ENCODE measurements at regions not wholly inside any gene's neighbourhood (a gene's known extent, or its start where the extent isn't known, plus 50 kb on each side); places are given as distances from the start of the nearest gene placed in this dataset.
"Not testable (repeated sequence)": the region's sequence is repeated elsewhere in the genome, so short reads cannot be mapped to it uniquely, and the experiment has no call there.

GRCh38 chr1:172799804-172800203, 140.9 kb downstream of the FASLG start:
- not testable (repeated sequence) for DNase-seq (ENCODE audit: low read depth)

DNA sequence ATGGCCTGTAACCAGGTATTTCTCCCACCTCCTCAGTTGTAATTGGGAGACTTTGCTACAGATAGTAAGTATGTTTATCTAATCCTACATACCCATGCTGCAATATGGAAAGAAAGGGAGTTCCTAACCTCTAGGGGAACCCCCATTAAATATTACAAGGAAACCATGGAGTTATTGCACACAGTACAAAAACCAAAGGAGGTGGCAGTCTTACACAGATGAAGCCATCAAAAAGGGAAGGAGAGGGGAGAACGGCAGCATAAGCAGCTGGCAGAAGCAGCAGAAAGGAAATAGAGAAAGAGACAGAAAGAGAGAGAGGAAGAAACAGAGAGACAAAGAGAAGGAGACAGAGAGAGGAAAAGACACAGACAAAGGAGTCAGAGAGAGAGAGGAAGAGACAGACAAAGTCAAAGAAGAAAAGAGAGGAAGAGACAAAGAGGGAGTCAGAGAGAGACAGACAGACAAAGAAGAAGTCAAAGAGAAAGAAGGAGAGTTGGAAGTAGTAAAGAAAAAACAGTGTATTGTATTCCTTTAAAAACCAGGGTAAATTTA, 142.9 kb downstream of the FASLG start:
- DNase-seq (ENCODE audit: low read depth): no peak

DNA sequence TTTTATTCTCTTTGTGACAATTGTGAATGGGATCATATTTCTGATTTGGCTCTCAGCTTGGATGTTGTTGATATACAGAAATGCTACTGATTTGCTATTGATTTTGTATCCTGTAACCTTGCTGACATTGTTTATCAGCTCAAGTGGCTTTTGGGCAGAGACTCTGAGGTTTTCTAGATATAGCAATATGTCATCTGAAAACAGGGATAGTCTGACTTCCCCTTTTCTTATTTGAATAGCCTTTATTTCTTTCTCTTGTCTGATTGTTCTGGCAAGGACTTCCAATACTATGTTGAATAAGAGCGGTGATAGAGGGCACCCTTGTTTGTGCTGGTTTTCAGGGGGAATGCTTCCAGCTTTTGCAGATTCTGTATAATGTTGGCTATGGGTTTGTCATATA, 150.8 kb downstream of the FASLG start:
- DNase-seq (ENCODE audit: low read depth): no peak

- DNase-seq (ENCODE audit: low read depth): no peak
These were observed 151.7 kb downstream of the FASLG start for GRCh38 chr1:172810480-172811175.

DNA sequence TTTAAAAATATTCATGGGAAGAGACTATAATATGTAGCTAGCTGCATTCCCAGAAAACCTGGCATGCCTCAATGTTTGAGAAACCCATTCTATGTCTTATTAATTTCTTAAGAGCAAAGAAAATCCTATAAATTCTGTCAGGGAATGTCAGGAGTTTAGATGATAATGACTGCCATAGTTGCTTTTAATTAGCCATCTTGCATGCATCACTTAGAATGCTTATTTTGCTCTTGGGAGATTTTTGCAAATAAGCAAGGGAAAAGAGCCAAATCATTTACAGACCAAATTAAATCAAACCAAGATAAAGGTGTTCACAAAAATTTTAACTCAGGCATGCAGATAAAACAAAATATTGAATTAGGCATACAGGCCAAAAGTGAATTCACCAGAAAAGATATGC, 152.8 kb downstream of the FASLG start:
- no peak for DNase-seq (ENCODE audit: low read depth)

DNA sequence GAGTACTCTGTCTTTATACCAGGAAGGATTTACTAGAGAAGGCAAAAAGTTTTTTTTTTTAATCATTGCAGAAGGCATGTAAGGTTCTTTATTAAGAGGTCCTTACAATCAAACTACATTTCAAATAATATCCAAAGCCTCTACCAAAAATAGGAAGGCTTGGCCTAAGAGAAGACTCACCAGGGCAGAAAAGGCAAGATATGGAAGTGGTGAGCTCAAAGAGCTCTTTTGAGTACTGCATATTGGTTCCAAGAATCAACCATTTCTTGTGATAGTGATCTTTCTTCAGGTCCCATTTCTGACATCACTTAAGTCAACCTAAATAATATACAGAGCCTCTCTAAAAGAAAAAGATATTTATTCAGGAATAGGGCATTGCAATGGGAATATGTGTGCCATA, 153.2 kb downstream of the FASLG start:
- DNase-seq (ENCODE audit: low read depth): no peak

DNA sequence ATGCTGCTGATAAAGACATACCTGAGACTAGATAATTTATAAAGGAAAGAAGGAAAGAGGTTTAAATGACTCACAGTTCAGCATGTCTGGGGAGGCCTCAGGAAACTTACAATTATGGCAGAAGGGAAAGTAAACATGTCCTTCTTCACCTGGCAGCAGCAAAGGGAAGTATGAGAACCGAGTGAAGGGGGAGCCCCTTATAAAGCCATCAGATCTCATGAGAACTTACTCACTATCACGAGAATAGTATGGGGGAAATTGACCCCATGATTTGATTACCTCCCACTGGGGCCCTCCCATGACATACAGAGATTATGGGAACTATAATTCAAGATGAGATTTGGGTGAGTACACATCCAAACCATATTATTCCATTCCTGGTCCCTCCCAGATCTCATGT, 154.4 kb downstream of the FASLG start:
- DNase-seq (ENCODE audit: low read depth): no peak

DNA sequence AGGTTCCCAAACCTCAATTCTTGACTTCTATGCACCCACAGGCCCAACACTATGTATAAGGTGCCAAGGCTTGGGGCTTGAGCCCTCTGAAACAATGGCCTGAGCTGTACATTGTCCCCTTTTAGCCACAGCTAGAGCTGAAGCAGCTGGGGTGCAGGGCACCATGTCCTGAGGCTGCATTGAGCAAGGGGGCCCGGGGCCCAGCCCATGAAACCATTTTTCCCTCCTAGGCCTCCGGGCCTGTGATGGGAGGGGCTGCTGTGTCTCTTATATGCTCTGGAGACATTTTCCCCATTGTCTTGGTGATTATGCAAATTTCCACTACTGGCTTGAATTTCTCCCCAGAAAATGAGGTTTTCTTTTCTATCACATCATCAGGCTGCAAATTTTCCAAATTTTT, 155.5 kb downstream of the FASLG start:
- DNase-seq (ENCODE audit: low read depth): no peak

DNA sequence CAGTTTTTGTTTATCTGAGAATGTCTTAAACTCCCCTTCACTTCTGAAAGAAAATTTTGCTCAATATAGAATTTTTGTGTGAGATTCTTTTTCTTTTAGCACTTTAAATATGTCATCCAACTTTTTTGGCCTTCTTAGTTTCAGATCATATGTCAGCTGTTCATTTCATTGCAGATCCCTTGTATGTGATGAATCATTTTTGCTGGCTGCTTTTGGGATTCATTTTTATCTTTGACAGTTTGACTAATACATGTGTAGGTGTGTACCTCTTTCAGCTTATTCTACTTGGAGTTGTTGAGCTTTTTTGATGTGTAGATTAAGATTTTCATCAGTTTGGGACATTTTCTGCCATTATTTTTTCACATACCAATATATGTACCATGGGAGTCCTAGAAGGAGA, 156.8 kb downstream of the FASLG start:
- peak; percentile 44 for DNase-seq (ENCODE audit: low read depth)

GRCh38 chr1:172818841-172819527, 160.1 kb downstream of the FASLG start:
- DNase-seq (ENCODE audit: low read depth): no peak

DNA sequence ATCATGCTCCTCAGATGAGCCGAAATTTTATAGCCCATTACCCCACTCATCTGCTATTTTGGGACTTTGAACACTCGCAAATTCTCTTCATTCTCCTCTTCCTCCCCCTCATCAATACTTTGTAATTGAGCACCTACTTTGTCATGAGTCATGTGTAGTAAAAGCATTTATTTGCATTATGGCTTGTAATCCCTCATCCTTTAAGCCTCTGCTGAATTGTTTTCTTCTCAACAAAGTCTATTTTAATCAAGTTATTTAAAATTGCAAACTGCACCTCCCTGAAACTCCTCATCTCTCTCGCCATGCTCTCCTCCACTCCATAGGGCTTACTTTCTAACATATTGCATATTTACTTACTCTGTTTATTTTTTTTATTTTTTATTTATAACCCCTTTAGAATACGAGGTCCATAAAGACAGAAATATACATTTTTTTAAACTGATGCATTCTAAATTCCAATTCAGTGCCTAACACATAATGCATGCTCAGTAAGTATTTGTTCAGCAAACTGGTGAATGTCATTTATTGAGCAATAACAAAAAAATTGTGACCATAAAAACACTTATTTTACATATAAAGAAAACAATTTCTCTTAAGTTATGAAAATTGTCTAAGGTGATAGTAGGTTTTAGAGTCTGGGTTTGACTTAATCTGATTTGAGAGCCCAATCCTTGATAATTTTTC, 161.7 kb downstream of the FASLG start:
- no peak for DNase-seq (ENCODE audit: low read depth)

- DNase-seq (ENCODE audit: low read depth): peak; percentile 91
These were observed 162.8 kb downstream of the FASLG start for GRCh38 chr1:172821609-172822274.

- DNase-seq (ENCODE audit: low read depth): no peak
These were observed 164.0 kb downstream of the FASLG start for GRCh38 chr1:172822886-172823285.

DNA sequence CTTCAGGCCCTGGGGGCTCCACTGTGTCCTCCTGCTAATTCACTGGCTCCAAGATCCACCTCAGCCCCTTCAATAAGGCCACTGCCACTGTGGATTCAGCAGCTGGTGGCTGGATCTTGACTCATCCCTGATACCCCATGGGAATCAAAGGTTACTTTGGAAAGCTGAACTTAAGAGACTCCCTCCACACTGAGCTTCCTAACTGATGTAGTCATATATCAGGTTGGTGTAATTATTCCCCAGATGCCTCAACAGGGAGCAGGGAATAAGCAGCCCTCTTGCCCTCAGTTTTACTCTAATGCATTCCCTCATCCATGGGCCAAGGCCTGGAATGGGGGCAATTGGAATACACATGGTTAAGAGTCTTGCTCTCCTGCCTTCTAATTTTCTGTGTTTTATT, 164.6 kb downstream of the FASLG start:
- peak; percentile 91 for DNase-seq (ENCODE audit: low read depth)

DNA sequence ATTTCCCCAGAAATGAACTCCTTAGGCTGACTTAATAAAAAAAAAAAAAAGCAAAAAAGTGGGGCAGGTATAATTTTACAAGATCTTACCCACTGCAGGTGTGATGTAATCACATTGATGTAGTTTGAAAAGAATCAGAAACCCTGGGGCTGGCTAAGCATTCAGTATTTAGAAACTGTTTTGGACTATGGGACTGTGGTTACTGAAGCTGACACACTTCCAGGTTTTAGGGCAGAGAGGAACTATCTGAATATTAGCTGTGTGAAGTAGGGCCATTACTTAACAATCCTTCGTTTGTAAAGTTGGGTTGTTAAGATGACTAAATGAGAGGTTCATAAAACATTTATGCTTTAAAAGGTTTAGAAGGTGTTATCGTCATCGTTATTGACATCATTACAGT, 165.3 kb downstream of the FASLG start:
- DNase-seq (ENCODE audit: low read depth): no peak

DNA sequence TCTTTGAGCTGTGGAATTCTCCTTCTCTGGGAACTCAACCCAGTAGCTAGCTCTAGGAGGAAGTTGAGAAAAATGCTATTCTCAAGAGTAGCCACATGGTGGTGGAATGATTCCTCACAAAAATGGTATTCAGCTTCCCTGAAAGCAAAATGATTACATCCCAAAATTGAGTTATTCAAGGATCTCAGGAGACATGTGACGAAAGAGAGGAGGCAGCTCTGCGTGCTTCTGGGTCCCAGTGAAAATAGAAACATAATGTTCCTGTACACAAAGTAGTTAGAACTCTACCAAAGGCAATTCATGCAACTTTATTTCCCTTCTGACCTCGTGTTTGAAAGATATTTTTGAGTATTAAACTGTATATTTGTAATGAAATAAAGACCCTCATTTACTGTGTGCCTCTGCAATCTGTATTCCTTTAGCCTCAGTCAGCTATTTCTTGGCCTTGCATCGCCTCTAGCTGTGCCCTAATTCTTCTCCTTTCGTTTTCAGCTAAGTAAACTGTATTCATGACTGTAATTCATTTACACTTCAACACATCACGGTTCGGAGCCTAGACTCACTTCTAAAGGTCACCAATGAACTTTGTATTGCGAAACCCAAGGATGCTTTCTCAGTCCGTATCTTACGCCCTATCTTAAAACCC, 167.3 kb downstream of the FASLG start:
- DNase-seq (ENCODE audit: low read depth): peak; percentile 77

DNA sequence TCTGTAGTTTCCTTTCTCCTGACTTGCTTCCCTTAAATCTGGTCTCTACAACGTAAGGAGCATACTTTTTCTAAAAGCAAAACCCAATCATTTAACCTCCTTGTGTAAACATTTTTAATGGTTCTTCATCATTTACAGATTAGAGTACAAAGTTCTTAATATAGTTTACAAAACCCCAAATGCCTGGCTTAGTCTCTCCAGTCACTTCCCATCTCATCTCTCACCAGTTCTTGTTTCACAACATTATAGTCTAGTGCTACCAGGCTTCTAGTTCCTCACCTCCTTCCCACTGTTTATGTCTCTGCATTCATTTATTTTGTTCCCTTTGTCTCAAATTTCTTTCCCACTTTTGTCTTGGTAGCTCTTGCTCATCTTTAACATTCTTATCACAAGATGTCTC, 168.4 kb downstream of the FASLG start:
- no peak for DNase-seq (ENCODE audit: low read depth)

- DNase-seq (ENCODE audit: low read depth): no peak
These were observed 168.9 kb downstream of the FASLG start for GRCh38 chr1:172827841-172828240.

DNA sequence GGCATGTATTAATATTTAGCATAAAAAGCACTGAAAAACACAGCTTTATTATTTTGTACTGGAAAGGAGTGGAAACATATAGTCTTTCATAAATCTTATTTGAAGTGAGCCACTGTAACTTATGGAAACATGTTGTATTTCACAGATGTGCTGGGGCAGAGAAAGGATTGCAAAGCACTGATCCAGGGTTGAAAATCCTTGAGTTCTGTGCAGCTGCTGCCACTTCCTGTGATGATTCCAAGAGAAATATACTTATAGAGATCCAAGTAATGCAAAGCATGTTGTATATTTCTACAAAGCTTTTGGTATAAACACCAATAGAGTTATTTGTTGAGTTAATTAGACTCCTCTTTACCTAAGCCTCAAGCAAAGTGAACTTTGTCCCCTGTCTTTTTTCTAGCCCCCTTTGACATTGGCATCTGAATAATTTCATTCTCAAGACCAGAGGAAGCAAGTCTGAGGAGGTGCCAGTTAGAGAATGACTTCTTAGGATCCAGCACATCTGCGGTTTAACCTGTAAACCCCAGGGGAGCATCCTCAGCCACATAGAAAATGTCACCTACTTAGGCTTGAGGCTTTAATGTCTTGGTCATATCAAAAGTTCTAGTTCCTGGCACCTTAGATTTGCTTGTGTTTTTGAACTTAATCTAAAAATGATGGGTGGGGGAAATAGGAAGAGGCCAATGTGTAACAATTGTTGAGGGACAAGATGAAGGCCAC, 173.3 kb downstream of the FASLG start:
- DNase-seq (ENCODE audit: low read depth): no peak

GRCh38 chr1:172833954-172834353, 175.1 kb downstream of the FASLG start:
- no peak for DNase-seq (ENCODE audit: low read depth)

DNA sequence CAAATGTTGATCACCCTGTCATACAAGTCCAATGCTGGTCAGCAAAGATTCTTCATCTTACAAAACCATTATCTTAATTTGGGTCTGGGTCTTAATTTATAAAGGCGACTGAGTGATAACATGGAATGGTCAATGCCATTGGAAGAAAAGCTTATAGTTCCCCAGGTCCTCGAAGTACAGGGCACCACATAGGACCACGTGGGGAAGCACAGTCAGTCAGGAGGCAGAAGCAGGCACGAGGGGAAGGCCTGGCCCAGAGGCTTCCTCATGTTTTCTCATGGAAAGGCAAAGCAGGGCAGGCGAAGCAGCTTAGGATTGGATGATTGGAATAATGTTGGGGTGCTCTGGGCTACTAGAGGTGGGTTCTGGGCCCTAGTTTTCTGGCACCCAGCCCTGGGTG, 175.7 kb downstream of the FASLG start:
- DNase-seq (ENCODE audit: low read depth): no peak
